ENCODE measurements at regions not wholly inside any gene's neighbourhood (a gene's known extent, or its start where the extent isn't known, plus 50 kb on each side); places are given as distances from the start of the nearest gene placed in this dataset.
"Not testable (repeated sequence)": the region's sequence is repeated elsewhere in the genome, so short reads cannot be mapped to it uniquely, and the experiment has no call there.

DNA sequence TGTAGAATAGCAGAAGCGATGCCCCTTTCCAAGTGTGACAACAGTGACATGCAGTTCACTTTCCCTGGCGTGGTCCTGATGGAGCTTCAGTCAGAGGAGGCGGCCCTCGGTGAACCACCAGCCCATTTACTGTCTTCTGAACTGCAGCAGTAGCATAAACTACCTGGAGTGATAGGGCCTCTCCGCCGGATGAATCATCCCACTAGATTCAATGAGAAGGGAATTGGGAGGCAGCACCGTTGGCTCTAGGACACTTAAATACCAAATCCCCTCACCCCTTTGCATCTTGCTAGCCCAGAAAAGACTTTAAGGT is 112.8 kb upstream of the GPR12 start:
- no peak for DNase-seq
- intact Hi-C loops (cut with DNase I, micrococcal nuclease): loop anchor here in 1 of 2 donors (5.0 kb wide), 1 partner anchor 166 kb away; no protein-coding TSS in a partner anchor
- ATAC-seq: no peak

DNA sequence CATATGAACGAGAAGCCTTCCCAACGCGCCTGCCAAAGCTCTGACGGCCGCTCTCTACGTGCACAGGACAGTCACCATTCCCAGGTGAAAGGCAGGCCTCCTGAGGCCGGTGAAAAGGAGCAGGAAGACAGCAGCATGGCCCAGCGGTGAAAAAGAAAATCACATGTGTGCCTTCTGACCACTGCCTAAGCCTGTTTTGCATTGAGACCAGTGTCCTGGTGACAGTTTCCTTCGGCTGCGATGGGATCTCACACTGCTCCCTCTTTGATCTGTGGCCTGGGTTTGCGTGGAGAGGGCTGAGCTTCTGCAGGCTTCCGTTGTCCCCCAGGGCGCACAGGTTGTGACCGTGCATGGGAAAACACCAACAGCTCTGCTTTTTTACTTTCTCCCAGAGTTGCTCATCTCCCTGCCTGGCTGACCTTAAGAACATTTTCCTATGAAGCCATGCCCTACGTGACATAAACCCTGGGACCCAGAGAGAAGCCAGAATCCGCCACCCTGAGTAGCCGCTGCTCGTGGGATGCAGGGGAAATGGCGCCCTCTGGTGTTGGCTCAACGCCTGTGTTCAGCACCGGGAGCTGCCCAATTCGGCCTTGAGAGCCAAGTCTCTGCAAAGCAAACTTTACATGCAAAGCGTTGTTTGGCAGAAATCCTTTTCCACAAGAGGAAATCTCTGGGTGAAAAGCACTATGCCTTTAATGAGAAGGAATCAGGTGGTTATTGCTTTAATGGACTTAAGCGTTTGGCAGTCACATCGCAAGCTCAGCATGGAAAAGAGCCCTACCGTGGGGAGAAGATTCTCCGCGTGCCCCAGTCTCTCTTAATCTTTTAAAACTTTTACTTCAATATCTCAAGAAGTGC is 112.2 kb upstream of the GPR12 start:
- DNase-seq: peak in 1 of 2 donors; percentile 64
- peak; percentile 50 for ATAC-seq

GRCh38 chr13:26867451-26868091 is 107.0 kb upstream of the GPR12 start:
- ATAC-seq (peak; percentile 38), DNase-seq (peak in 1 of 2 donors; percentile 13)
- intact Hi-C loops (cut with DNase I, micrococcal nuclease): no loop called here

More for the DNA sequence above, 112.2 kb upstream of the GPR12 start:
- intact Hi-C loops (cut with DNase I, micrococcal nuclease): loop anchor here in 1 of 2 donors (5.0 kb wide), 1 partner anchor 165 kb away; no protein-coding TSS in a partner anchor

DNA sequence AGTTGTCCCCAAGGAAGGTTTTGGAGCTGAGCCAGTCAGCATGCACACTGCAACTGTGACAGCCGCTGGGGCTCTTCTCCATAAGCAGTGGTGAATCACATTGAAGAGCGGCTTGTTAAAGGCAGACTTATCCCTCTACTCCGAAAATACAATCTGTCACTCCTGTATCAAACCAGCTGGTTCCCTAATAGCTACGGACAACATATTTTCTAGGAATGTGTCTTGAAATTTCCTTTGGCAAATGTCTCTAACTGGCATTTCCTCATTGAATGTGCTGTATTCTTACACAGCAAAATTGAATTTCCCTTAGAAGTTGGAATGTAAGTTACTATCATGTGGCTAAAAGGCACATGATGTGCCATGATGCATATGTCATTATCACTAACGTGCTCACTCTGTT is 104.0 kb upstream of the GPR12 start:
- intact Hi-C loops (cut with DNase I, micrococcal nuclease): no loop called here
- no peak for DNase-seq
- ATAC-seq: no peak

DNA sequence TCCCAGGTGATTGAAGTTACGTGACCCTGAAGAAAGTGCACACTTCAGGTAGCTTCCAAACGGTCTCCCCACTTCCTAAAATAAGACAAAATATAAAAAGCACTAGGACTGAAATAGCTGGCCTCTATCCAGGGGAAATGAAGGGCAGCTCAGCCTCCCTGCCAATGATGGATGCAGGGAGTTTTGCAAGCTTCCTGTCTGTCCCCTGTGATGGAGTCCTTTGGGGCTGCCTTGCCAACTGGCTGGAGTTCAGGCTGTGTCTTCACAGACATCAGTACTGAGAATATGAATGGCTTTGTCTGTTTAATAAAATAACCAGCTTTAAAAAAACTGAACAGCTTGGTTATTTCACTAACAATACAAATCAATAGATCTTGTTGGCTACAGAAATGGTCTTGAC is 101.4 kb upstream of the GPR12 start:
- DNase-seq: no peak
- intact Hi-C loops (cut with DNase I, micrococcal nuclease): no loop called here
- no peak for ATAC-seq

DNA sequence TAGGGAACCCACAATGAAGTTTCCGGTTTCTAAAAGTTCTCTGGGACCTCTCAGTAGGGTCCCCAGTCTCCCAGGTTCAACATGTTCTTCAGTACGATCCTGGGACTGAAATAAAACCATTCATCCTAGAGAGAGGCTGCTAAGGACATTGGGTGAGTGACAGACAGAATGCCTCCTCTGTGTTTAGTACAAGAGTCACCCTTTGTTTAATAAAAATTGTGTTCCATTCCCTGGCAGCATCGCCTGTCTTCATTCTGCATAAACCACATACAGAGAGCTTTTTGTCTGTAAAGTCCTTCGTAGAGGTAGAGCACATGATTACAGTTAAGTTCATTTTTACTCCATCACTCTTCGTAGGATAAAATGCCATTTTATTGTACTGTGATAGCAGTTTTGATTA is 95.3 kb upstream of the GPR12 start:
- intact Hi-C loops (cut with DNase I, micrococcal nuclease): no loop called here
- no peak for ATAC-seq
- DNase-seq: no peak

DNA sequence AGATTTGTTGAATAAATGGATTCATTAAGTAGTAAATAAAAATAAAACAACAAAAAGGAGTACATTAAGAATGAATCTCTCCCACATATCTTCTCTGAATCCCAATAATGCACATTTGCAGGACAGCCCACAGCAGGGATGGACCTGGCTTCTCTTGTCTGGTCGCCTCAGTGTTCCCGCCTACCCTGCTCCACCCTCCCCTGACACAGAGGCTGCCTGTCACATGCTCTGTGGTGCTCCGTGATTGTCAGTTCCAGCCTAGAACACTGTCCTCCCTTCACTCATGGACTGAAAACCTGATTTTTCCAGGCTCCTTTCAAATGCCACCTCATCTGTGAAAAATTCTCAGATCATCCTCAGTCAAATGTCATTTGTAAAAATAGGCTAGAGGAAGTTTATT is 94.5 kb upstream of the GPR12 start:
- ATAC-seq (no peak), DNase-seq (no peak)
- intact Hi-C loops (cut with DNase I, micrococcal nuclease): no loop called here

DNA sequence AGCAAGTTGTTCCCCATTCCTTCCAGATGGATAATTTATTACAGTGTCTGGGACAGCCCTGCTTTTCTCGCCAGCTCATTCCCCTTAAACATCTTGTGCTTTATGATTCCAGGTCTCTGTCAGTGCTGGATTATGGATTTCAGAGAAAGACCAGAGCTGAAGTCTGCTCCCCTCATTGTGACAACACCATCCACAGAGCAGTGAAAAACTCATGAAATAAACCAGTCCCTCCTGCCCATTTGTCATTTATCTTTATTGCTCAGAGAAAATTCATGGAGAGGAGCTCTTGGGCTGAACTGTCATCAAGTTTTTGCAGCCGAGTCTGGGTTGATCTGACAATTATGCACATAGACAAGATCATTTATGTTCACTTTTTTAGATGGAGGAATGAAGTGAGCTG is 92.7 kb upstream of the GPR12 start:
- no peak for ATAC-seq
- intact Hi-C loops (cut with DNase I, micrococcal nuclease): no loop called here
- no peak for DNase-seq

DNA sequence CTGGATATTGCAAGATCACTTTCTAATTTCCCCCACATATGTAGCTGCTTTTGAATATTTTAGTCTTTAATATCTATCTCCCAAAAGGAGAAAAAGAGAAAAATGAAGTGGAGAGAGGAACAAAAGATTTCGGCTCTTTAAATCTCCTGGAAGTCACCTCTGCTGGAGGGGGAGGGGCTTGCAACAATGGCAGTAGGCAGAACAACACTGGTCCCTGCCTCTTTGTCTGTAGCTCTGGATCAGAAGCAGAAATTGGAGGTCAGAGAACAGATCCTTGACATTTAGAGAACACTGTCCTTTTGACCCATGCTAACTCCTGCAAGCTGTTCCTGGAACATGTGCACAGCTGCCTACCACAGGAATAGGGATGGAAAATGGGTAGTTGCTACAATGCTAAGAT is 86.7 kb upstream of the GPR12 start:
- DNase-seq: no peak

GRCh38 chr13:26845063-26845462 is 84.5 kb upstream of the GPR12 start:
- intact Hi-C loops (cut with DNase I, micrococcal nuclease); DNase-seq; ATAC-seq: not testable (repeated sequence)

More for the DNA sequence above, 86.7 kb upstream of the GPR12 start:
- ATAC-seq: no peak
- intact Hi-C loops (cut with DNase I, micrococcal nuclease): no loop called here

- intact Hi-C loops (cut with DNase I, micrococcal nuclease): no loop called here
- no peak for DNase-seq
- no peak for ATAC-seq
Observed at GRCh38 chr13:26839682-26840081, 79.1 kb upstream of the GPR12 start.

DNA sequence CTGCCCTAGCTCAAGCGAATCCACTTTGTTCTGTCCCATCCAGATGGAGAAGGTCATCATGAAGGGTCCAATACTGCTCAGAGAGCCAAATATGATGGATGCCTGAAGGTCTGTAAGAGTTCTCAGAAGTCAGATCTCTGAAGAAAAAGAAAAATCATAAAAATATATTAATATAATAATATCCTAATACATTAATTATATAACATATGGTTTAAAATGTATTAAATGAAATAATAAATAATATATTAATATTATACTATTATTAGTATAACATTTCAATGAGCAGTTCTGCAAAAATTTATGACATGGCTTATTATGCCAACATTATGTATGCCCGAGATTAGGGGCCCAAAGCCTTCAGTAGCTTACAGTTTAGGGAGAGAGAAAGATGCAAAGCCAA is 78.2 kb upstream of the GPR12 start:
- DNase-seq: no peak
- no peak for ATAC-seq
- intact Hi-C loops (cut with DNase I, micrococcal nuclease): no loop called here

GRCh38 chr13:26837997-26838396 is 77.4 kb upstream of the GPR12 start:
- ATAC-seq: no peak
- intact Hi-C loops (cut with DNase I, micrococcal nuclease): no loop called here
- no peak for DNase-seq

DNA sequence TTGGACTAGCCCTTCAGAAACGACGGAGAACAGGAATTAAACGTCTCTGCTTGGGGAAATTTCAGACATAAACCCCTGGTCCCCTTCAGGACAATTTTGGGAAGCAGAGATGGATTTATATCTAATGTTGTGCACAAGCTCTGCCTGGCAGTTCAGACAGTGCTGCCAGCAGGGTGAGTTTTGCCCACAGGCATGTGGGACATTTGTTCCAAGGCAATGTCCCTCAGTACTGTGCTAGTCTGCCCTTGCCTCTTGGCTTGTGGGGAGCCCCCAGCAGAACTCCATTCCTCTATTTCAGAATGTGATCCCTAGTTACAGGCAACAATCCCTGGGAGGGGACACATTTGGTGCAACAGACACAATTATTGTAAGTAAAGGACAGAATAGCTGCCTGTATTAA is 76.5 kb upstream of the GPR12 start:
- intact Hi-C loops (cut with DNase I, micrococcal nuclease): no loop called here
- ATAC-seq (no peak), DNase-seq (no peak)

GRCh38 chr13:26836626-26837025 is 76.0 kb upstream of the GPR12 start:
- ATAC-seq: no peak
- intact Hi-C loops (cut with DNase I, micrococcal nuclease): no loop called here
- no peak for DNase-seq

GRCh38 chr13:26834646-26835045 is 74.1 kb upstream of the GPR12 start:
- ATAC-seq (no peak), DNase-seq (no peak)
- intact Hi-C loops (cut with DNase I, micrococcal nuclease): no loop called here

DNA sequence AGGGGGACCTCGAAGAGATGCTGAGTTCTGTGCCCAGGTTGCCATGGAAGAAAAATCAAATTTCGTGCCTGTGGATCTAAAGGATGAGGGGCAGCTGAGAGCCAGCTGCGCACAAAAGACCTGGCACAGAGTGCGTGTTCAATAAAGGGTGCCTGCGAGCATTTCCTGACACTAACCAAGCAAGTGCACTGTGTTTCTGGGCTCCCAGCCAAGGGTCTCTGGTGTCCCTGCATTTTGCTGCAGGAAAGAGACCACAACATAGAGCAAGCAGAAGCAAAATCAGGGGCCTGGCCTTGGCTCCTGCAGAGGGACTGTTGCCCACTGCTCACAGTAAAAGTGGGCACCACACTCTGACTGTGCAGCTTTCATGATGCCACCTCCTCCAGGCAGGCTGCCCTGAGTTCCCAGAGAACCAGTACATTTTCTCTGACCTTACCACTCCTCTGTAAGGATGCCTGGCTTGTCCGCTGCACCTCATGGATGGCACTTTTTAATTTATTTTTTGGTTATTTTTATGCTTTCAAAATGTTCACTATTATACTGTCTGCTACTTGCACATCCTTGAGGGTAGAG is 70.8 kb upstream of the GPR12 start:
- intact Hi-C loops (cut with DNase I, micrococcal nuclease): no loop called here
- ATAC-seq (no peak), DNase-seq (no peak)

DNA sequence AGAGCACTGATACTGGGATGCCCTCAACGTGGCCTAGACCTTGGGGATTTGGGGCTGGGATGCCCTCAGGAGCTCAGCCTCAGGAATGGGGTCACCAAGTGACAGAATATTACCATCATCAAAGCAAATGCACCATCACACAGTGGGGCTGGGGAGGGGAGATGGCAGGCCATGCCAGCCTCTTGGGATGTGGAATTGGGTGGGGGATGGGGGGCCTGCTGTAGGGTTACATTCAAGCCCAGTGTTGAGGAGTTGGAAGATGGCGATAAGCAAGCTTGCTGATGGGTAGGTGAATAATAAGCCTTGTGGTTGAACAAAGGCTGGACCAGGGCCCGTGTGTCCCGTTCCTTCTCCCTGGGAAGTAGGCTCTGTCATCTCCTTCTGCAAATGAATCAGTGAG is 69.1 kb upstream of the GPR12 start:
- intact Hi-C loops (cut with DNase I, micrococcal nuclease): no loop called here
- ATAC-seq (no peak), DNase-seq (no peak)

DNA sequence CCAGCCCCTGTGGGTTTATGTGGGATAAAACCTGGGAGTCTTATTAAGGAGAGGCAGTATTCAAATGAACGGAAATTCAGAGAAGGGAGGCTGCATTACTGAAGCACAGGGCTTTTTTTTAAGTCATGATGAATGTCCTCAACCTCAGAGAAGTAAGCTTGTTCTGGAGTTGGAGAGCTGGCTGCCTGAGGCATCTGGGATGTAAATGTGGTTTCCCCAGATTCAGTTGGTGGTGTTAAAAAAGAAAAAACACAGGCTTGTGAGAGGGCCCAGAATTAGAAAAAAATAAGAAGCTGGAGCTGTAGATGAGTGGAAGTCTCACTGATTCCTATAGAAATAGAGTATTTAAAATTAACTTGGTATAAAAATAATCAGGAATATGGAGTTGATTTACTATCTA is 64.0 kb upstream of the GPR12 start:
- DNase-seq (no peak), ATAC-seq (no peak)
- intact Hi-C loops (cut with DNase I, micrococcal nuclease): no loop called here

- no peak for ATAC-seq
- no peak for DNase-seq
- intact Hi-C loops (cut with DNase I, micrococcal nuclease): no loop called here
Observed at GRCh38 chr13:26822146-26822545, 61.6 kb upstream of the GPR12 start.

Measured in left colon (tissue), 2 donors.